HUES48 (cell line): ENCODE measurements at regions not wholly inside any gene's neighbourhood (a gene's known extent, or its start where the extent isn't known, plus 50 kb on each side); places are given as distances from the start of the nearest gene placed in this dataset.

Experiments used
- H3K27ac ChIP-seq: one replicate; pipeline ENCODE4 v1.7.0; 2013; ENCODE audit warnings: low read depth, low read length, inconsistent platforms
- H3K27me3 ChIP-seq: 2 replicates; pipeline ENCODE4 v1.6.1; 2013; ENCODE audit warnings: mild to moderate bottlenecking, low read length; ENCODE audit not compliant: control insufficient read depth, insufficient read depth
- H3K36me3 ChIP-seq: 2 replicates; pipeline ENCODE4 v1.6.1; 2013; ENCODE audit warnings: low read length; ENCODE audit not compliant: control insufficient read depth, insufficient read depth
- H3K4me1 ChIP-seq: 2 replicates; pipeline ENCODE4 v1.6.1; 2013; ENCODE audit warnings: mild to moderate bottlenecking, low read length; ENCODE audit not compliant: control insufficient read depth, insufficient read depth
- H3K4me3 ChIP-seq: 2 replicates; pipeline ENCODE4 v1.5.1; 2013; ENCODE audit warnings: mild to moderate bottlenecking, low read depth, low read length
- H3K9ac ChIP-seq: 2 replicates; pipeline ENCODE4 v1.6.1; 2013; ENCODE audit warnings: mild to moderate bottlenecking, low read depth, low read length, moderate library complexity
- H3K9me3 ChIP-seq: 2 replicates; pipeline ENCODE4 v1.6.1; 2013; ENCODE audit warnings: low read length; ENCODE audit not compliant: control insufficient read depth, insufficient read depth

DNA sequence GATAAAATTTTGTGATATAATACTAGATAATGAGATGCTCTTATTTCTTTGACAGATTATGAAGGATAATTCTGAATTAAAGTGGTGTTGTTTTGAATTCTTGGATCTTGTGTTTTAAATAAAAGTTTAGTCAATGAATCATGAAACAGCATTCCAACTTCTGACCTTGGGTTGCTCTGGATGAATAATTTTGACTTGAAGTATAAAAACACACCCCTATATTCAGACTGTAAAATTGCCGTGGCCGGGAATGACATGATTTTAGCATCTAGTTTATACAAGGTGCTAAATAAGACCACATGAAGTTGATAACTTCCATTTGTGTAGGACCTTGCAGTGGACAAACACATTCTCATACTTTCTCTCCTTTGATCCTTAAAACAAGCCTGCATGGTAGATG is 67.2 kb upstream of the DAP start:
- Histone ChIP-seq H3K27ac (no peak overlapping the region), H3K4me1 (no peaks in the 10 kb centered on the region), H3K27me3 (no peaks in the 10 kb centered on the region), H3K4me3 (no peak overlapping the region), H3K9ac (no peak overlapping the region), H3K36me3 (no peaks in the 10 kb centered on the region), H3K9me3 (no peaks in the 10 kb centered on the region)

DNA sequence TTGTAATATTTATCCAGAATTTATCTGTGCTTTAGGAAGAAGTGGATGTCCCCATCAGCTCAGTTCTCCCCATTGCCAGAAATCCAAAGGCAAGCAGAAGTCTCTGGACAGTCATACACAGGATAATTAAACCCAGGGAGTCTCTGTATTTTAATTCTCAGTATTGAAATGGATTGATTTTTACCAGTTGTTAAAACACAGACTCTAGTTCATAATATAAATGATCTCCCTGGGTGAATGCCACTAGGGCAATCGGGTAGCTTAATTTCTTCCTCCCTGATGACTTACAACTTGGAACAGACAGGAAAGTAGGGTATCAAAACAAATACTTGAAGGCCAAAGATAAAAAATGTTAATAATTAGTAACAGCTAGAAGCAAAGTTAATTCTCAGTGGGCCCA is 66.5 kb upstream of the DAP start:
- H3K27me3 ChIP-seq: no peaks in the 10 kb centered on the region
- H3K9ac ChIP-seq: no peak overlapping the region
- H3K4me1 ChIP-seq: no peaks in the 10 kb centered on the region
- H3K9me3 ChIP-seq: no peaks in the 10 kb centered on the region
- H3K27ac ChIP-seq: no peak overlapping the region
- H3K4me3 ChIP-seq: no peak overlapping the region
- H3K36me3 ChIP-seq: no peaks in the 10 kb centered on the region

DNA sequence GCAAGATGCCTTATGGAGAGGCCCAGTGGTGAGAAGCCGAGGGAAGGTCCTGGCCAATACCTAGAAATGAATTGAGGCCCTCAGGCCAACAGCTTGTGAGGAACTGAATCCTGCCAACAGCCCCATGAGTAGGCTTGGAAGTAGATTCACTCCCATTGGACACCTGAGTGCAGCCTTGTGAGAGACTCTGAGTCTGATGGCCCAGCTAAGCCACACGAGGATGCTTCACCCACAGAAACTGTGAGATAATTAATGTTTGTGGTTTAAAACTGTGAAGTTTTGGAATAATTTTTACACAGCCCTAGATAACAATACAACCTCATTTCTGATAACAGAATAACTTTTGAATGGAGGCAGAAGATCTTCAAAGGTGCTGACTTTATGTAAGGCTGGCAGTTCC is 65.9 kb upstream of the DAP start:
- Histone ChIP-seq H3K27me3 (no peaks in the 10 kb centered on the region), H3K4me1 (no peaks in the 10 kb centered on the region), H3K9ac (no peak overlapping the region), H3K9me3 (no peaks in the 10 kb centered on the region), H3K27ac (no peak overlapping the region), H3K4me3 (no peak overlapping the region), H3K36me3 (no peaks in the 10 kb centered on the region)

GRCh38 chr5:10825897-10826644 is 65.0 kb upstream of the DAP start:
- Histone ChIP-seq H3K27ac (no peak overlapping the region), H3K4me1 (no peaks in the 10 kb centered on the region), H3K4me3 (no peak overlapping the region), H3K9ac (no peak overlapping the region), H3K27me3 (no peaks in the 10 kb centered on the region), H3K9me3 (no peaks in the 10 kb centered on the region), H3K36me3 (no peaks in the 10 kb centered on the region)

DNA sequence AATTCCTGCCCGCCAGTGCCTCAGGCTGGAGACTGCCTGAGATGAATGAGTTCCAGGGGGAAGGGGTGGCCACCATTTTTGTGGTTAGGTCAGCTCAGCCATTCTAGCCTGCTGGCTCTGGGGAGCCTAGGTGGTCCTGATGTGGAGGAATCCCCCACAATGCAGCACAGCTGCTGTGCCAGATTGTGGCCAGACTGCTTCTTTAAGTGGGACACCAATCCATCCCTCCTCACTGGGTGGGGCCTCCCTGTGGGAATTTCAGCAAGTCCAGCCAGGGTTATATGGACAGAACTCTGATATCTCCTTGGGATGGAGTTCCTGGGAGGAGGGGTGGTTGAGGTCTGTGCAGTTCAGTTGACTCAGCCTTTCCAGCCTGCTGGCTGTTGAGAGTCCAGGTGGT is 51.2 kb upstream of the DAP start:
- Histone ChIP-seq H3K4me3 (no peak overlapping the region), H3K27me3 (no peaks in the 10 kb centered on the region), H3K27ac (no peak overlapping the region), H3K4me1 (no peaks in the 10 kb centered on the region), H3K9ac (no peak overlapping the region), H3K9me3 (no peaks in the 10 kb centered on the region), H3K36me3 (no peaks in the 10 kb centered on the region)
